SK-N-MC (cell line): ENCODE measurements at regions not wholly inside any gene's neighbourhood (a gene's known extent, or its start where the extent isn't known, plus 50 kb on each side); places are given as distances from the start of the nearest gene placed in this dataset.
"Not testable (repeated sequence)": the region's sequence is repeated elsewhere in the genome, so short reads cannot be mapped to it uniquely, and the experiment has no call there.

Source experiments
- DNase-seq: peaks from one replicate; pipeline ENCODE4 v3.0.0-alpha.2; 2011; ENCODE audit warnings: low read depth, low spot score
- H3K27ac ChIP-seq: fragments of 200-600 bp; sonication (generic); 2 replicates; pipeline ENCODE4 v1.5.1; 2016; ENCODE audit warnings: mixed run types
- H3K36me3 ChIP-seq: fragments of 200-600 bp; sonication (generic); 2 replicates; pipeline ENCODE4 v1.6.1; 2017; ENCODE audit warnings: antibody characterized with exemption, low read length, mixed read lengths; ENCODE audit not compliant: insufficient read depth
- H3K4me3 ChIP-seq: fragments of 200-600 bp; sonication (generic); 2 replicates; pipeline ENCODE4 v1.5.1; 2016
- H3K9ac ChIP-seq: fragments of 200-600 bp; sonication (generic); 2 replicates; pipeline ENCODE4 v1.8.0; 2017; ENCODE audit warnings: mixed run types, mixed read lengths; ENCODE audit not compliant: insufficient read length
- H3K9me3 ChIP-seq: fragments of 200-600 bp; sonication (generic); 2 replicates; pipeline ENCODE4 v1.6.1; 2017; ENCODE audit warnings: low read depth, mild to moderate bottlenecking, antibody characterized with exemption, low read length, moderate library complexity, mixed read lengths
- EZH2 ChIP-seq: fragments of 200-600 bp; sonication (generic); IDR thresholded peaks from one replicate; pipeline ENCODE4 v1.6.1; 2017; ENCODE audit warnings: antibody characterized with exemption
- FOXP2 ChIP-seq: optimal IDR thresholded peaks from 2 replicates; pipeline ENCODE3; 2011; ENCODE audit warnings: mild to moderate bottlenecking, moderate library complexity; ENCODE audit not compliant: insufficient read depth; ENCODE audit errors: extremely low read length, control extremely low read depth
- POLR2AphosphoS5 ChIP-seq: IDR thresholded peaks from 2 replicates; pipeline ENCODE4 v1.6.1; 2012; ENCODE audit warnings: mild to moderate bottlenecking, low read depth, low read length, borderline replicate concordance

DNA sequence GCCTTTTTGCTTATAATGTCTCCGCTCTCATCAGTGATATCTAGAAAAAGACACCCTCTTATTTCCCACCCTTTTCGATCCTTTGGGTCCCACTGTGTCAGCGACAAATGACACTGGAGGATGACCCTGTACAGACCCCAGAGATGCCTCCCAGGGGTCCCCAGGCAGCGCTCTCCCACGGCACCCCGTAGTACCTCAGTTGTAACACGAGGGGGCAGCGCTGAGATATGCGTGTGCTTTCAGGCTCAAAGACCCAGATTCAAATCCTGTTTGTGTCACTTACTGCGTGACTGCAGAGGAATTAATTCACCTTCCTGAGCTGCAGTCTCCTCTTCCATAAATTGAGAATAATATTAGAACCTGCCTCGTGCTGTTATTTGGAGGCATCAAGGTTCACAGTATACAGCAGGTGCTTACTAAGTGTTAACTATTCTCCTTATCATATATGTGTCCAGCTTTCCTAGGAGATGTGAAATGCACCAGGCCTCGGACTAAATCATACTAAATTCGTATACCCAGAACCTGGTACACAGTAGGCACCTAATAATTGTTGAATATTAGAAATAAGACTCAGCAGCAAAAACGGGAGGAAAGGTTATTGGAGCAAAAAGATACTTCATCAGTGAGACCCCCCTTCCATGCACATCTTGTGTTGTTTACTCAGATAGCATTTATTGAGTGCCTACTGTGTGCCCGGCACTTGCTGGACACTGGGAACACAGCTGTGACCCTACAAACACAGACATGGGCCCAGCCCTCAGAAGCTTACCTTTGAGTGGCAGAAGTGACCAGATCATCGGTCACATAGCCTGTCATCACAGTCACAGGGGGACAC lies 99.9 kb downstream of the PHETA1 start:
- H3K9ac ChIP-seq, result no peak overlapping the region
- no peak for TF ChIP-seq FOXP2
- no peak for TF ChIP-seq EZH2
- no peak for TF ChIP-seq POLR2AphosphoS5
- no peaks in the 10 kb centered on the region for H3K9me3 ChIP-seq
- no peak overlapping the region for H3K4me3 ChIP-seq
- H3K27ac ChIP-seq, result no peak overlapping the region
- H3K36me3 ChIP-seq, result no peaks in the 10 kb centered on the region
- no peak for DNase-seq

DNA sequence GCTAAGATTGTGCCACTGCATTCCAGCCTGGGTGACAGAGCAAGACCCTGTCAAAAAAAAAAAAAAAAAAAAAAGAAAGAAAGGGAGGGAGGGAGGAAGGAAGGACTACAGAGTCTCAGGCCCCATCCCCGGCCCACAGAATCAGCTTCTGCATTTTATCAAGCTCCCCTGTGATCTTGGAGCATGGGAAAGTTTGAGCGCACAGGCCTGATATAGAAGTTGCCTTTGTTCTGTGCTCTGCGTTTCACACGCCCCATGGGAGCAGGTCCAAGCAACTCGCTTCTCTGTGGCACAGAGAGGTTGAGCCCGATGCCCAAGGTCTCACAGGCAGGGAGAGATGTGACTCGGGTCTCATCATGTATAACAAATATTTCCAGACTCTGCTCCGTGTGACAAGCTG lies 101.8 kb downstream of the PHETA1 start:
- TF ChIP-seq POLR2AphosphoS5 (no peak), FOXP2 (no peak), EZH2 (no peak)

DNA sequence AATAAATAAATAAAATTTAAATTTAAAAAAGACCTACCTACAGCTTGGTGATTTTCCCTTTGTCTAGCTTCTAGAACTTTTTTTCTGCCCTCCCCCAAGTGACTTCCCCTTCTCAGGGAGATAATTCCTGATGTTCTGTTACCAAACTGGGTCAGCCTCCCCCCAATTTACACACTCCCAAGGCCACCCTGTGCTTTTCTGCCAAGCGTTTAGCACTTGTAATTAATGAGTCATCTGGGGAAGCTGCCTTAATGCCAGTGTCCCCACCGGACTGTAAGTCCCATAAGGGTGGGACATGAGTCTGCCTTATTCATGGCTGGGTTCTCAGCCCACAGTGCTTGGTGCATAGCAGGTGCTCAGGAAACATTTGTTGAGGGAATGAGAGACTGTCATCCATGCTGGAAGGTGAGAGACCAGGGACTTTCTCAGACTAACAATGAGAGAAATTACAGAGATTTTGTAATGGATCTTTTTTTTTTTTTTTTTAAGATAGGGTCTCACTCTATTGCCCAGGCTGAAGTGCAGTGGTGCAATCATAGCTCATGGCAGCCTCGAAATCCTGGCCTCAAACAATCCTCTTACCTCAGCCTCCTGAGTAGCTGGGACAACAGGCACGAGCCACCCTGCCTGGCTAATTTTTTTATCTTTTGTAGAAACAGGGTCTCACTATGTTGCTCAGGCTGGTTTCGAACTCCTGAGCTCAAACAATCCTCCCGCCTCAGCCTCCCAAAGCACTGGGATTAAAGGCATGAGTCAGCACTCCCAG lies 106.8 kb downstream of the PHETA1 start:
- H3K27ac ChIP-seq, result no peak overlapping the region
- no peak for DNase-seq
- H3K9me3 ChIP-seq, result no peaks in the 10 kb centered on the region
- H3K4me3 ChIP-seq, result no peak overlapping the region
- H3K9ac ChIP-seq, result no peak overlapping the region
- no peaks in the 10 kb centered on the region for H3K36me3 ChIP-seq
- TF ChIP-seq POLR2AphosphoS5 (no peak), EZH2 (no peak), FOXP2 (no peak)

More for the DNA sequence above, 101.8 kb downstream of the PHETA1 start:
- Histone ChIP-seq H3K9me3 (no peaks in the 10 kb centered on the region), H3K9ac (no peak overlapping the region), H3K4me3 (no peak overlapping the region), H3K27ac (no peak overlapping the region), H3K36me3 (no peaks in the 10 kb centered on the region)
- DNase-seq, result no peak

DNA sequence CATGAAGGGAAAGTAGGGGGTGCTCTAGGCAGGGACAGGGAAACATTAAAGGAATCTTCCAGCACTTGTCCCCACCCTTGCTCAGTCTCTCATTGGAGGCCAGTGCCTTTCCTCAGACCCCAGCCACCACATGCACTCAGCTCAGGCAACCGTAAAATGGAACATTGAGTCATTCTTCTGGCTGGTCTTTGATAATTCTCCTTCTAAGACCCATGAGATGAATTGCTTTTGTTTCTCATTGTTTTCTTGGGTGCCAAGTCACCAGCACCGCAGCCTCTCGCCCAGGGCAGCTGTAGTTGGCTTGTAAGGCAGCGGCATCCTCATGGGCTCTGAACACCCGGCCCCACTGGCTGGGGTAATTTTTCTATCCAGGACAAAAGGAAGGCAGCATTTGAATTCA lies 108.2 kb downstream of the PHETA1 start:
- Histone ChIP-seq H3K4me3 (no peak overlapping the region), H3K27ac (no peak overlapping the region), H3K9me3 (no peaks in the 10 kb centered on the region), H3K9ac (no peak overlapping the region), H3K36me3 (no peaks in the 10 kb centered on the region)
- TF ChIP-seq POLR2AphosphoS5 (no peak), FOXP2 (no peak), EZH2 (no peak)
- no peak for DNase-seq

DNA sequence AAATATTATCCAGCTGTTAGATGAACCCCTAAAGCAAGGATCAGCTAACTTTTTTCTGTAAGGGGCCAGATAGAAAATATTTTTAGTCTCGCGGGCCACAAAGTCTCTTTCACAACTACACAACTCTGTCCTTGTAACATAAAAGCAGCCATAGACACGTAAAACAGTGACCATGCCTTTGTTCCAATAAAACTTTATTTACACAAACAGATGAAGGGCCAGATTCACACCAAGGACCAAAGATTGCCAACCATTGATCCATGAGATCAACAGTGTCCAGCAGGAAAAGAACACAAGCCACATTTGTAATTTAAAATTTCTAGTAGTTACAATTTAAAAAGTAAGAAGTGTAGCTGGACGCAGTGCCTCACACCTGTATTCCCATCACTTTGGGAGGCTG lies 109.7 kb downstream of the PHETA1 start:
- TF ChIP-seq EZH2, result no peak
- no peak for TF ChIP-seq FOXP2
- TF ChIP-seq POLR2AphosphoS5, result no peak
- no peak for DNase-seq

DNA sequence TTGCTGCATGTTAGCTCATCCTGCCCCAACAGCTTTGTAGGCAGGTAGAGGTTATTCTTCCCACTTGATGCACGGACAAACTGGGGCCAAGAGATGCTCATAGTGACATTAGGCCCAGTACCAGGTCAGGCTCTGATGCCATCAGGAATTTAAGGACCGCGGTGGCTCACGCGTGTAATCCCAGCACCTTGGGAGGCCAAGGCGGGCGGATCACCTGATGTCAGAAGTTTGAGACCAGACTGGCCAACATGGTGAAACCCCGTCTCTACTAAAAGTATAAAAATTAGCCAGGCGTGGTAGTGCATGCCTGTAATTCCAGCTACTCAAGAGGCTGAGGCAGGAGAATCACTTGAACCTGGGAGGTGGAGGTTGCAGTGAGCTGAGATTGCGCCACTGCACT lies 110.8 kb downstream of the PHETA1 start:
- H3K9me3 ChIP-seq, DNase-seq, H3K36me3 ChIP-seq, H3K9ac ChIP-seq, H3K4me3 ChIP-seq, H3K27ac ChIP-seq: not testable (repeated sequence)

More for the DNA sequence above, 109.7 kb downstream of the PHETA1 start:
- H3K9ac ChIP-seq, result no peak overlapping the region
- no peak overlapping the region for H3K4me3 ChIP-seq
- no peaks in the 10 kb centered on the region for H3K9me3 ChIP-seq
- H3K36me3 ChIP-seq, result no peaks in the 10 kb centered on the region
- H3K27ac ChIP-seq, result no peak overlapping the region

DNA sequence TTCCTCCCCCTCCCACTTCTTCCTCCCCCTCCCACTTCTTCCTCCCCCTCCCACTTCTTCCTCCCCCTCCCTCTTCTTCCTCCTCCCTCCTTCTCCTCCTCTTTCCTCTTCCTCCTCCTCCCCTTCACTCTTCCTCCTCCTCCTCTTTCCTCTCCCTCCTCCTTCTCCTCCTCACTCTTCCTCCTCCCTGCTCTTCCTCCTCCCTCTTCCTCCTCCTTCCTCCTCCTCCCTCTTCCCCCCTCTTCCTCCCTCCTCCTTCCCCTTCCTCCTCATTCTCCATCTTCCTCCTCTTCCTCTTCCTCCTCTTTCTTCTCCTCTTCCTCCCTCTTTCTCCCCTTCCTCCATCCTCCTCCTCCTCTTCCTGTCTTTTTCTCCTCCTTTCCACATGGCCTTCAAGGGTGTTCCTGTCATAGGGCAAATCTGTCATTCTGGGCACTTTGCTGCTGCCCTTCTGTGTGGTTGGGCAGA lies 111.4 kb downstream of the PHETA1 start:
- TF ChIP-seq EZH2 (no peak), POLR2AphosphoS5 (no peak), FOXP2 (no peak)
- Histone ChIP-seq H3K9me3 (no peaks in the 10 kb centered on the region), H3K27ac (no peak overlapping the region), H3K4me3 (no peak overlapping the region), H3K9ac (no peak overlapping the region), H3K36me3 (no peaks in the 10 kb centered on the region)
- no peak for DNase-seq

DNA sequence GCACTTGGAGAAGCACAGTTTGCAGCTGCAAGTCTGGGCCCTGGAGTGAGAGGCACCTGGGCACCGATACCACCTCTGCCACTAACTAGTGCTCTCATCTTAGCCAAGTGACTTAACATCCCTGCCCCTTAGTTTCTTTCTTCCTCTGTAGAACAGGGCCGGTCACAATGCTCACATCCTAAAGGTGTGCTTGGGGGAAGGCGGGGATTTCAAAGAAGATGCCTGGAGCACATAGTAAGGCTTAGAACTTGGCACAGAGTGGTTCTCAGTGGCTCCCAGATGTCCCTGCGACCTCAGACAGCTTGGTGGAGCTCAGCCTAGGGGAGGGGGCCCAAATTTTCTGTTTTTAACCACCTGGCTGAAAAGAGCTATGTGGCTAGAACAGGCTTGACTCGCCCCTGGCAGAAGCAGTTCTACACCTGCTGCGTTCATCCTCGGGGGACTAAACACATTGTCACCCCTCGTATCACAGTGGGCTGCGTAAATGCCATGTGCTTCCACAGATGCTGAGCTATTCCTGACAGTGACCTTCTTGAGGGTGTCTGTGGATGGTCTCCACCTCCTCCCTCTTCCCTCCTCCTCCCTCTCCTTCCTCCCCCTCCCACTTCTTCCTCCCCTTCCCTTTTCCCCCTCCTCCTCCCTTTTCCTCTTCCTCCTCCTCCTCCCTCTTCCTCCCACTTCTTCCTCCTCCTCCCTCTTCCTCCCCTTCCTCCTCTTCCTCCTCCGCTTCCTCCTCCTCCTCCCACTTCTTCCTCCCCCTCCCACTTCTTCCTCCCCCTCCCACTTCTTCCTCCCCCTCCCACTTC lies 112.1 kb downstream of the PHETA1 start:
- Histone ChIP-seq H3K9ac (no peak overlapping the region), H3K36me3 (no peaks in the 10 kb centered on the region), H3K4me3 (no peak overlapping the region), H3K9me3 (no peaks in the 10 kb centered on the region), H3K27ac (no peak overlapping the region)
- TF ChIP-seq POLR2AphosphoS5, result no peak
- no peak for TF ChIP-seq EZH2
- TF ChIP-seq FOXP2, result no peak
- DNase-seq, result no peak
